NT2/D1 (cell line): ENCODE measurements at regions not wholly inside any gene's neighbourhood (a gene's known extent, or its start where the extent isn't known, plus 50 kb on each side); places are given as distances from the start of the nearest gene placed in this dataset.
A peak's percentile ranks its signal among the peaks of the same experiment; 100 is the strongest.

Experiments
- DNase-seq: peaks from one replicate; pipeline ENCODE4 v3.0.0-alpha.2; 2011; ENCODE audit warnings: low read depth, low spot score
- H3K27me3 ChIP-seq: 2 replicates; pipeline ENCODE4 v1.6.0; 2011; ENCODE audit warnings: mild to moderate bottlenecking; ENCODE audit not compliant: insufficient read length, insufficient read depth
- H3K36me3 ChIP-seq: 2 replicates; pipeline ENCODE4 v1.6.1; 2011; ENCODE audit warnings: mild to moderate bottlenecking, low read length, mixed read lengths; ENCODE audit not compliant: insufficient read depth, insufficient read length
- H3K4me1 ChIP-seq: 2 replicates; pipeline ENCODE4 v1.5.1; 2011; ENCODE audit not compliant: insufficient read depth, insufficient read length
- H3K4me3 ChIP-seq: 2 replicates; pipeline ENCODE4 v1.5.1; 2011; ENCODE audit warnings: low read depth; ENCODE audit not compliant: insufficient read length
- H3K9ac ChIP-seq: 2 replicates; pipeline ENCODE4 v1.6.0; 2011; ENCODE audit warnings: low read depth; ENCODE audit not compliant: insufficient read length
- H3K9me3 ChIP-seq: 2 replicates; pipeline ENCODE4 v1.5.1; 2011; ENCODE audit warnings: mild to moderate bottlenecking, low read length; ENCODE audit not compliant: insufficient read depth
- SUZ12 ChIP-seq: IDR thresholded peaks from 2 replicates; pipeline ENCODE4 v1.6.1; 2011; ENCODE audit not compliant: insufficient read length, insufficient read depth; ENCODE audit errors: extremely low read depth
- YY1 ChIP-seq: IDR thresholded peaks from 2 replicates; pipeline ENCODE4 v1.6.1; 2011; ENCODE audit not compliant: insufficient read length, insufficient read depth
- ZNF274 ChIP-seq: IDR thresholded peaks from 2 replicates; pipeline ENCODE4 v1.6.1; 2011; ENCODE audit warnings: mild to moderate bottlenecking, low read depth, low read length

DNA sequence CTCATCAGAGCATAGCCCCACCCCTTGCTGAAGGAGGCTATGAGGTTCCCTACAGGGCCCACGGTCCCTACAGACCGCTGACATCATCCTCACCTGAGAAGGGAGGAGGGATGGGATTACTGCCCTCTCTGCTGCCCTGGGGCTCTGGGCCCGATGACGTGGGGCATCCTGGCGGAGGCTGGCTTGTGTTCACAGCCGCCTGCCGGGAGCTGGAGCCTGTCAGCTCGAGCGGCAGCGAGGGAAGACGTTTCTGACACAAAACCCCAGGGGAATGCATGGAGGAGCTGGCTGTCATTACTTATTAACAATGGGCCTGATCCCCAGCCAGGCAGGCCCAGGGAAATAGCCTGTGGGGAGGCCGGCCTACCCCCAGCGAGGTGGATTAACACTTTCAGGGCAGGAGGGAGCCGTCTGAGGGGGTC lies 106.6 kb upstream of the ATP6AP2 start:
- Histone ChIP-seq H3K27me3 (no peaks in the 10 kb centered on the region), H3K4me1 (peaks cover 22% of the 10 kb centered on the region), H3K36me3 (no peaks in the 10 kb centered on the region), H3K9ac (no peak overlapping the region), H3K4me3 (no peak overlapping the region), H3K9me3 (no peaks in the 10 kb centered on the region)
- peak; percentile 92 for DNase-seq
- TF ChIP-seq ZNF274 (no peak), YY1 (no peak), SUZ12 (no peak)

DNA sequence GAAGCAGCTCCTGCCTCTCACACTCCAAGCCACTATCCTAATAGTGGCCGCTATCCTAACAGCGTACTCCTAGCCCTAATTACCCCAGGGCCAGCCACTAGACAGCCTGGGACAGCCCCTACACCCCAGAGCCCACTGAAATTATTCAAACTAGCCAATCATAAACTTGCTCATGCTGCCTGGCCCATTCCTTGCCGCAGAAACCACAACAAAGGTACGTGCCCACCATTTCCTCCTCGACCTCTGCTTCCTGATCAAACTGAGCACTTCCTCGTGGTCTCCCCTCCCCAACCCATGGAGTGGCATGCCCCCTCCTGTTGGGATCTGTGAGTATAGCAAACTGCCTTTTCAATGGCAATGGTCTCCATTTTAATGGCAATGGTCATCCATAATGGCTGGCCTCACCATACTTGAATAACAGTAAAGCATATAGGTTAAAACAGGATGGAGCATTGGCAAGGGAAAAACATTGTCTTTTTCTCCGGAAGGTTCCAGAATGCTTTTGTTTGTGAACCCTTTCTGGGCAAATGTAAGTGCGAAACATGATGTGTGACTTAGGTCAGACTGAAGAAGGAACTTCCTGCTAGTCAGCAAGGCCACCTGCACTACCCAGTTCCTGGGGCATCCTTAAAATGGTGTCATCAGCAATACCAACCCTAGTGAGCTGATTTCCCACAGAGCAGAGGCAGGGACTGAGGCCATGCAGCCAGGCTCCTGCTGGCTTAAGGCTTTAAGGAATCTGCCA lies 107.1 kb upstream of the ATP6AP2 start:
- H3K9ac ChIP-seq = no peak overlapping the region
- peaks cover 22% of the 10 kb centered on the region for H3K4me1 ChIP-seq
- TF ChIP-seq YY1 (no peak), SUZ12 (no peak), ZNF274 (no peak)
- DNase-seq = no peak
- no peaks in the 10 kb centered on the region for H3K27me3 ChIP-seq
- H3K36me3 ChIP-seq = no peaks in the 10 kb centered on the region
- H3K4me3 ChIP-seq = no peak overlapping the region
- no peaks in the 10 kb centered on the region for H3K9me3 ChIP-seq

DNA sequence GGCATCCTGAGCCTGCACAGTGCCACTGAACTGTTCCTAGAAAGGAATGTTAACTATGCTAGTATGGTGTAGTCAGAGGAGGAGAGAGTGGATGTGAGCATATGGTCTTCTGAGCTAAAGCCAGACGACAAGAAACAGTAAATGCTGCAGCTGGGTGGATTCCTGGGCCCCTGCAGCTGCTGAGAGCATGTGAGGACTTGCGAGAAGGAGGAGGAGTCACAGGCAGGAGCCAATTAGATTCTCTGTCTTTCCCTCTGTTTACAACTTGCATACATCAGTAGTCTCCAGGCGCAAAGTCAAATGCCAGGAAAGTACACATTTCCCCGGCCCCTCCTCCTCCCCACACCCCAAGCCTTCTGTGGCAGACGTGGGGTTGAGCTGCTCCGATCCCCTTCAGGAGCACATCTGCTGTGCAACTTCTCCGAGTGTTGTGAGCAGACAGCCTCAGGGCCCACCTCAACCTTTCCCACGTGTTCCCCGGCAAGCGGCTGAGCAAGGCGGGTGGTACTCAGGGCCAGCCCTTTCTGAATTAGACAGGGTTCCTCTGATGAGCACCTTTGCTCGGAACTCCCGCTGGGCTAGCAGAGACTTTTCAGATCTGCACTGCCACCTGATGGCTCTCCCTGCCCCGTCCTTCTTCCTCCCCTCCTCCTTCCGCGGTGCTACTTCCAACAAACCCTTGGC lies 108.7 kb upstream of the ATP6AP2 start:
- no peak overlapping the region for H3K4me3 ChIP-seq
- TF ChIP-seq ZNF274 (no peak), YY1 (no peak), SUZ12 (no peak)

DNA sequence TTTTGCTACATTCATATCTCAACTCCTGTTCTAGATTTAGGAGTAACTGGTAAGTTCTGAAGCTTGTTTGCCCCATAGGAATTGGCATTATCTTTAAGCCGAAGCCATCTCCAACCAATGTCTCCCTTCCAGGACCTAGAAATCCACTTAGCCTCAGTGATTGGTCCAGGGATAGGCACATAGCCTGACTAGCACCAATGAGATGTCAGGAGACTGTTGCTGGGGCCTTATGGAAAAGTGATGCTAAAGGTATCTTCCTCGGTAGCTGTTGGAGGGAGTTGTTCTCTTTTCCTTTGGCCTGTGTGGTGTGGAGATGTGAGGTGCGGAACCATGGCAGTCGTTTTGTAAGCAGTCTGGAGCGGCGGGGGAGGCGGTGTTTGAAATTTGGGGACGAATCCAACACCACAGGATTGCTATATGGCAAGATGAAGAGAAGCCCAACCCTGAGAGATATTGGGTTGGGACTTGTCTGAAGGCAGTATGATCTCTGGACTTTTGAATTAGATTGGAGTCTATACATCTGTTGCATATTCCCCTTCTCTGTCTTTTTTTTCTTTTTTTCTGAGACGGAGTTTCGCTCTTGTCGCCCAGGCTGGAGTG lies 109.8 kb upstream of the ATP6AP2 start:
- DNase-seq = no peak
- H3K4me3 ChIP-seq = no peak overlapping the region

More for the DNA sequence above, 108.7 kb upstream of the ATP6AP2 start:
- Histone ChIP-seq H3K9ac (no peak overlapping the region), H3K4me1 (peaks cover 22% of the 10 kb centered on the region), H3K36me3 (no peaks in the 10 kb centered on the region), H3K27me3 (no peaks in the 10 kb centered on the region), H3K9me3 (no peaks in the 10 kb centered on the region)
- DNase-seq = peak; percentile 43

DNA sequence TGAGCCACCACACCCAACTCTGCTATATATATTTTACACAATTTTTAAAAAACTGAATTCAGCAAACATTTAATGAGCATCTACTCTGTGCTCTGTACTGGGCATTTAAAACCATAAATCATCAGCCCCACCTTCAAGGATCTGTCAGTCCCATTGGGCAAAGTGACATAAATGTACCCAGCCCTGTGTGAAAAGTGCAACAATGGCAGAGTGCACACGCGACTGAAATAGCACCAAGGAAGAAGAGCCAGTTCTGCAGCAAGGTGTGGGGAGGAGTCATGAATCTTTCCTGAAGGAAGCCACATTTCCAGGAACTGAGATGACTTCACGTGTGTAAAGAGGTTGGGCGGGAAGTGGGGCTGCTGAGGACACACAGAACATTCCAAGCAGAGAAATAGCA lies 111.5 kb upstream of the ATP6AP2 start:
- no peaks in the 10 kb centered on the region; the same call in 1 of the 2 replicates for H3K9me3 ChIP-seq
- no peak overlapping the region for H3K9ac ChIP-seq
- no peak for TF ChIP-seq SUZ12
- DNase-seq = no peak
- H3K4me1 ChIP-seq = peaks cover 11% of the 10 kb centered on the region
- H3K4me3 ChIP-seq = no peak overlapping the region
- H3K27me3 ChIP-seq = no peaks in the 10 kb centered on the region
- H3K36me3 ChIP-seq = no peaks in the 10 kb centered on the region

More for the DNA sequence above, 109.8 kb upstream of the ATP6AP2 start:
- H3K9ac ChIP-seq = no peak overlapping the region
- H3K9me3 ChIP-seq = no peaks in the 10 kb centered on the region; the same call in 1 of the 2 replicates
- peaks cover 19% of the 10 kb centered on the region for H3K4me1 ChIP-seq
- H3K27me3 ChIP-seq = no peaks in the 10 kb centered on the region
- TF ChIP-seq YY1 (no peak), SUZ12 (no peak), ZNF274 (no peak)
- no peaks in the 10 kb centered on the region for H3K36me3 ChIP-seq

DNA sequence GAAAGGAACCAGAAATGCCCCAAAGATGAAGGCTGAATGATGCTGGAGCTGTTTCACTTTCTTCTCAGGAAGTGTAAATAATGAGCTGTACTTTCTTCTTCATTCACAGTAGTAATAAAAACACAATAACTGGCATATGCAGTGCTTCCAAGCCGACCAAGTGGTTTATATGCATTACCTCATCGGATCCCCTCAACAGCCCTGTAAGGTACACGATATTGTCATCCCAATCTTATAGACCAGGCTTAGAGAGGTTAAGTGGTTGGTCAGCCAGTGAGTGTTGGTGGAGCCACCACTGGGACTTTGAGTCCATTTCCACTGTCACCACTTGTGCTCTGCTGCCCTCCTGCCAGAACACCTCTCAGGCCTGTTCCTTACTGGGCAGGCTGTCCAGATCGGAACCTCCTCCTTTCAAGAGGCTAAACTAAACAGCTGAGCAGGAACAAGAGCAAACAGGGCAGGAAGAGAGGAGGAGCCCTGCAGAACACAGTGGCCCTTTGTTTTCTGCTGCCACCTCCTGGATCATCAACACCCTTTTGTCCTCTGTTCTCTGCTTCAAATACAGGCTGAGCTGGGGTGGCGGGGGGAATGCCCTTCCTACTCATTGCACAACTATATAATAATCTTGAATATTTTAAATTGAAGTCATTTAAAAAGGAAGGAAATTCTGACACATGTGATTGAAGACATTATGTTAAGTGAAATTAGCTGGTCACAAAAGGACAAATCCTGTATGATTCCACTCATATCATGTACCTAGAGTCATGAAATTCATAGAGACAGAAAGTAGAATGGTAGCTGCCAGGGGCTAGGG lies 112.5 kb upstream of the ATP6AP2 start:
- H3K36me3 ChIP-seq = no peaks in the 10 kb centered on the region
- no peaks in the 10 kb centered on the region for H3K27me3 ChIP-seq
- TF ChIP-seq ZNF274 (no peak), SUZ12 (no peak), YY1 (no peak)
- peak overlapping the region; percentile 36 for H3K9ac ChIP-seq
- H3K4me1 ChIP-seq = peaks cover 4% of the 10 kb centered on the region
- H3K9me3 ChIP-seq = no peaks in the 10 kb centered on the region; the same call in 1 of the 2 replicates
- H3K4me3 ChIP-seq = no peak overlapping the region
- DNase-seq = peak; percentile 57

DNA sequence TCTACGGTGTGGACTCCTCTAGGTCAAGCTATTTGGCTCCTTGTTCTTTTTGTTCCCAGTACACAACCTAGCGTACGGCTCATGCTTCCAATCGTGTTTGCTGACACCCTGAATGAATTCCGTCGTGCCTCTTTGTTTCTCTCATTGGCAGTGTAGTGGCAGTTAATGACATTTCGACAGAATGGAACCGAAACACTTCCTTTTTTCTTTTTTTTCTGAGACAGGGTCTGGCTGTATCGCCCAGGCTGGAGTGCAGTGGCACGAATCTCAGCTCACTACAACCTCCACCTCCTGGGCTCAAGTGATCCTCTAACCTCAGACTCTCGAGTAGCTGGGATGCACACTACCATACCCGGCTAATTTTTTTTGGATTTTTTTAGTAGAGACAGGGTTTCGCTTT lies 113.3 kb upstream of the ATP6AP2 start:
- Histone ChIP-seq H3K4me1 (peaks cover 3% of the 10 kb centered on the region), H3K4me3 (no peak overlapping the region), H3K27me3 (no peaks in the 10 kb centered on the region), H3K36me3 (no peaks in the 10 kb centered on the region), H3K9ac (no peak overlapping the region), H3K9me3 (no peaks in the 10 kb centered on the region; the same call in 1 of the 2 replicates)
- TF ChIP-seq YY1 (no peak), ZNF274 (no peak), SUZ12 (no peak)
- DNase-seq = no peak
